Neural cell (in vitro differentiated cells): ENCODE measurements at regions not wholly inside any gene's neighbourhood (a gene's known extent, or its start where the extent isn't known, plus 50 kb on each side); places are given as distances from the start of the nearest gene placed in this dataset.

Experiments used
- H2AFZ ChIP-seq: fragments of 200-600, 300-800 bp; sonication (generic), shearing (Covaris generic); 2 replicates; pipeline ENCODE4 v1.6.0; 2014; ENCODE audit warnings: low read depth, mild to moderate bottlenecking, antibody characterized with exemption, low read length, moderate library complexity
- H3F3A ChIP-seq: fragments of 200-600 bp; shearing (Covaris generic); 2 replicates; pipeline ENCODE4 v1.6.1; 2016; ENCODE audit warnings: mild to moderate bottlenecking, moderate library complexity, mixed read lengths, antibody characterized with exemption, low read length; ENCODE audit not compliant: insufficient read depth, poor library complexity, severe bottlenecking
- H3K27ac ChIP-seq: fragments of 200-600, 300-800 bp; sonication (generic), shearing (Covaris generic); 2 replicates; pipeline ENCODE4 v1.5.1; 2014; ENCODE audit warnings: mild to moderate bottlenecking, low read length, moderate library complexity
- H3K27me3 ChIP-seq: fragments of 300-800, 200-600 bp; sonication (generic), shearing (Covaris generic); 2 replicates; pipeline ENCODE4 v1.6.0; 2014; ENCODE audit warnings: mild to moderate bottlenecking, low read depth, low read length, moderate library complexity; ENCODE audit not compliant: insufficient read depth
- H3K36me3 ChIP-seq: fragments of 300-800, 200-600 bp; sonication (generic), shearing (Covaris generic); 2 replicates; pipeline ENCODE4 v1.5.1; 2014; ENCODE audit warnings: mild to moderate bottlenecking, antibody characterized with exemption, low read length, moderate library complexity; ENCODE audit not compliant: insufficient read depth
- H3K4me2 ChIP-seq: fragments of 300-800, 200-600 bp; sonication (generic), shearing (Covaris generic); 2 replicates; pipeline ENCODE4 v1.6.0; 2014; ENCODE audit warnings: mild to moderate bottlenecking, low read length
- H3K4me3 ChIP-seq: fragments of 300-800, 200-600 bp; sonication (generic), shearing (Covaris generic); 2 replicates; pipeline ENCODE4 v1.5.1; 2014; ENCODE audit warnings: mild to moderate bottlenecking, low read length, moderate library complexity
- H3K79me2 ChIP-seq: fragments of 200-600 bp; shearing (Covaris generic); replicated peaks from 2 replicates; pipeline ENCODE4 v1.6.0; 2014; ENCODE audit warnings: mild to moderate bottlenecking, low read length, moderate library complexity; ENCODE audit not compliant: insufficient read depth
- H3K9ac ChIP-seq: fragments of 300-800, 200-600 bp; sonication (generic), shearing (Covaris generic); 2 replicates; pipeline ENCODE4 v1.6.1; 2016; ENCODE audit warnings: mild to moderate bottlenecking, low read length, mixed read lengths
- H3K9me2 ChIP-seq: fragments of 200-600 bp; shearing (Covaris generic); 2 replicates; pipeline ENCODE4 v1.6.1; 2016; ENCODE audit warnings: mild to moderate bottlenecking, low read length, mixed read lengths; ENCODE audit not compliant: insufficient read depth
- H3K9me3 ChIP-seq: fragments of 200-600, 300-800 bp; sonication (generic), shearing (Covaris generic); 2 replicates; pipeline ENCODE4 v1.6.1; 2016; ENCODE audit warnings: mild to moderate bottlenecking, mixed run types, low read length, moderate library complexity, mixed read lengths
- H4K20me1 ChIP-seq: fragments of 200-600 bp; shearing (Covaris generic); 2 replicates; pipeline ENCODE4 v1.6.1; 2016; ENCODE audit warnings: mild to moderate bottlenecking, mixed run types; ENCODE audit not compliant: insufficient read depth
- EP300 ChIP-seq: fragments of 450-650 bp; conservative IDR thresholded peaks from 2 replicates; pipeline ENCODE4 v1.6.1; 2014; ENCODE audit warnings: antibody characterized with exemption, mild to moderate bottlenecking, moderate library complexity; ENCODE audit not compliant: poor library complexity, severe bottlenecking
- EZH2 ChIP-seq: fragments of 200-600, 300-800 bp; shearing (Covaris generic), sonication (generic); IDR thresholded peaks from 2 replicates; pipeline ENCODE4 v1.6.1; 2014; ENCODE audit warnings: antibody characterized with exemption, low read length, borderline replicate concordance, mild to moderate bottlenecking; ENCODE audit not compliant: insufficient read depth, poor library complexity, severe bottlenecking
- MXI1 ChIP-seq: fragments of 450-650 bp; conservative IDR thresholded peaks from 2 replicates; pipeline ENCODE4 v1.6.1; 2014; ENCODE audit warnings: antibody characterized with exemption, mild to moderate bottlenecking; ENCODE audit not compliant: poor library complexity, severe bottlenecking
- POLR2AphosphoS5 ChIP-seq: IDR thresholded peaks from 2 replicates; pipeline ENCODE4 v1.6.1; 2012
- RAD21 ChIP-seq: fragments of 450-650 bp; conservative IDR thresholded peaks from 2 replicates; pipeline ENCODE4 v1.6.1; 2014; ENCODE audit warnings: antibody characterized with exemption, mild to moderate bottlenecking, moderate library complexity
- SMC3 ChIP-seq: fragments of 450-650 bp; conservative IDR thresholded peaks from 2 replicates; pipeline ENCODE4 v1.6.1; 2014; ENCODE audit warnings: antibody characterized with exemption, mild to moderate bottlenecking, moderate library complexity; ENCODE audit not compliant: poor library complexity
- TAF1 ChIP-seq: IDR thresholded peaks from 2 replicates; pipeline ENCODE4 v1.6.1; 2012; ENCODE audit warnings: low read depth
- TF ChIP-seq, protein P1 (sequence below): IDR thresholded peaks from 2 replicates; pipeline ENCODE4 v1.6.1; 2012; ENCODE audit warnings: borderline replicate concordance
- TF ChIP-seq, protein P2 (sequence below): fragments of 450-650 bp; IDR thresholded peaks from 2 replicates; pipeline ENCODE4 v1.5.1; 2014; ENCODE audit warnings: antibody characterized with exemption, mild to moderate bottlenecking, moderate library complexity; ENCODE audit not compliant: poor library complexity, severe bottlenecking

GRCh38 chr10:88116971-88117626, 253.7 kb downstream of the PTEN start:
- H3K27ac ChIP-seq, result no peak overlapping the region
- H3K79me2 ChIP-seq, result no peaks in the 10 kb centered on the region
- H3K36me3 ChIP-seq, result no peaks in the 10 kb centered on the region
- TF ChIP-seq TAF1 (no peak), MXI1 (no peak), EP300 (no peak), POLR2AphosphoS5 (no peak), RAD21 (no peak), EZH2 (no peak), SMC3 (no peak)
- TF ChIP-seq, protein P1, sequence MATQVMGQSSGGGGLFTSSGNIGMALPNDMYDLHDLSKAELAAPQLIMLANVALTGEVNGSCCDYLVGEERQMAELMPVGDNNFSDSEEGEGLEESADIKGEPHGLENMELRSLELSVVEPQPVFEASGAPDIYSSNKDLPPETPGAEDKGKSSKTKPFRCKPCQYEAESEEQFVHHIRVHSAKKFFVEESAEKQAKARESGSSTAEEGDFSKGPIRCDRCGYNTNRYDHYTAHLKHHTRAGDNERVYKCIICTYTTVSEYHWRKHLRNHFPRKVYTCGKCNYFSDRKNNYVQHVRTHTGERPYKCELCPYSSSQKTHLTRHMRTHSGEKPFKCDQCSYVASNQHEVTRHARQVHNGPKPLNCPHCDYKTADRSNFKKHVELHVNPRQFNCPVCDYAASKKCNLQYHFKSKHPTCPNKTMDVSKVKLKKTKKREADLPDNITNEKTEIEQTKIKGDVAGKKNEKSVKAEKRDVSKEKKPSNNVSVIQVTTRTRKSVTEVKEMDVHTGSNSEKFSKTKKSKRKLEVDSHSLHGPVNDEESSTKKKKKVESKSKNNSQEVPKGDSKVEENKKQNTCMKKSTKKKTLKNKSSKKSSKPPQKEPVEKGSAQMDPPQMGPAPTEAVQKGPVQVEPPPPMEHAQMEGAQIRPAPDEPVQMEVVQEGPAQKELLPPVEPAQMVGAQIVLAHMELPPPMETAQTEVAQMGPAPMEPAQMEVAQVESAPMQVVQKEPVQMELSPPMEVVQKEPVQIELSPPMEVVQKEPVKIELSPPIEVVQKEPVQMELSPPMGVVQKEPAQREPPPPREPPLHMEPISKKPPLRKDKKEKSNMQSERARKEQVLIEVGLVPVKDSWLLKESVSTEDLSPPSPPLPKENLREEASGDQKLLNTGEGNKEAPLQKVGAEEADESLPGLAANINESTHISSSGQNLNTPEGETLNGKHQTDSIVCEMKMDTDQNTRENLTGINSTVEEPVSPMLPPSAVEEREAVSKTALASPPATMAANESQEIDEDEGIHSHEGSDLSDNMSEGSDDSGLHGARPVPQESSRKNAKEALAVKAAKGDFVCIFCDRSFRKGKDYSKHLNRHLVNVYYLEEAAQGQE, result no peak
- TF ChIP-seq, protein P2, sequence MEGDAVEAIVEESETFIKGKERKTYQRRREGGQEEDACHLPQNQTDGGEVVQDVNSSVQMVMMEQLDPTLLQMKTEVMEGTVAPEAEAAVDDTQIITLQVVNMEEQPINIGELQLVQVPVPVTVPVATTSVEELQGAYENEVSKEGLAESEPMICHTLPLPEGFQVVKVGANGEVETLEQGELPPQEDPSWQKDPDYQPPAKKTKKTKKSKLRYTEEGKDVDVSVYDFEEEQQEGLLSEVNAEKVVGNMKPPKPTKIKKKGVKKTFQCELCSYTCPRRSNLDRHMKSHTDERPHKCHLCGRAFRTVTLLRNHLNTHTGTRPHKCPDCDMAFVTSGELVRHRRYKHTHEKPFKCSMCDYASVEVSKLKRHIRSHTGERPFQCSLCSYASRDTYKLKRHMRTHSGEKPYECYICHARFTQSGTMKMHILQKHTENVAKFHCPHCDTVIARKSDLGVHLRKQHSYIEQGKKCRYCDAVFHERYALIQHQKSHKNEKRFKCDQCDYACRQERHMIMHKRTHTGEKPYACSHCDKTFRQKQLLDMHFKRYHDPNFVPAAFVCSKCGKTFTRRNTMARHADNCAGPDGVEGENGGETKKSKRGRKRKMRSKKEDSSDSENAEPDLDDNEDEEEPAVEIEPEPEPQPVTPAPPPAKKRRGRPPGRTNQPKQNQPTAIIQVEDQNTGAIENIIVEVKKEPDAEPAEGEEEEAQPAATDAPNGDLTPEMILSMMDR, result no peak
- H3K9me2 ChIP-seq, result no peaks in the 10 kb centered on the region
- no peaks in the 10 kb centered on the region for H3K9me3 ChIP-seq
- H3K4me3 ChIP-seq, result no peak overlapping the region
- no peak overlapping the region for H3K4me2 ChIP-seq
- H3K9ac ChIP-seq, result no peak overlapping the region
- H4K20me1 ChIP-seq, result no peaks in the 10 kb centered on the region
- H3F3A ChIP-seq, result no peaks in the 10 kb centered on the region
- H3K27me3 ChIP-seq, result no peaks in the 10 kb centered on the region
- H2AFZ ChIP-seq, result no peak overlapping the region

DNA sequence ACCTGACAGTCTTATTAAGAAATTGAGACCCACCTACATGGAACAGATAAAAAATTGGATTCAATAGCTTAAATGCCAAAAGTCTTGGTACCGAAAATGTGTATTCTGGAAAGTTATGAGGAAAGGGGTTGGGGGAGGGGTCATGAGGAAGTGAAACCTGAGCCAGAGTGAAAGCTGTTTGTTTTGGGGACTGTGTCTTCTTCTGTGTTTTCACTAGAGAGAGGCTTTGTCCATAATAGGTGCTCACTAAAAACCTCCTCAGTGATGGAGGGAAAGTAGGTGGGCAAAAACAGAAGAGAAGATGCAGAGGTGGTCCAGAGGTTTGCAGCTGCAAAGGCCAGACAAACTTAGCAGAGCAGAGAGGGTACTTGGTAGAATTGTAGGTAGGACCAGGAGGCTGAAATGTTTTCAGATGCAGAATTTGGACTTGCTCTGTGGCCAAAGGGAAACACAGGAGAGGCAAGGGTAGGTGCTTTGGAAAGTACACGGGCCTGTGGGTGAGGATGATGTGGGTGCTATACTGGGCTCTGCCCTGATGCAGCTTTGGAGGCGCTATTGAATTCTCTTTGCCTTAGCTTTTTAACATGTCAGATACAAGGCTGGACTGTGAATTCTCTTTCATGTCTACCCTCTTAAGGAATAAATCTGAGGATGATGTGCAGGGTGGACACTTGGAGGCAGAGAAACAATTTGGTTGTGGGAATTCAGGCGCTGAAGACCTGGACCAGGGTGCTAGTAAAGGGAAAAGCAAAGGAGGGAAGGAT, 254.6 kb downstream of the PTEN start:
- H3F3A ChIP-seq, result no peaks in the 10 kb centered on the region
- H4K20me1 ChIP-seq, result no peaks in the 10 kb centered on the region
- no peaks in the 10 kb centered on the region for H3K36me3 ChIP-seq
- no peak overlapping the region for H3K9ac ChIP-seq
- no peaks in the 10 kb centered on the region for H3K9me2 ChIP-seq
- H3K4me3 ChIP-seq, result no peak overlapping the region
- H3K27me3 ChIP-seq, result no peaks in the 10 kb centered on the region
- H3K27ac ChIP-seq, result no peak overlapping the region
- H3K79me2 ChIP-seq, result no peaks in the 10 kb centered on the region
- H3K9me3 ChIP-seq, result no peaks in the 10 kb centered on the region
- no peak for TF ChIP-seq TAF1
- TF ChIP-seq RAD21, result no peak
- TF ChIP-seq, protein P1, result no peak
- TF ChIP-seq POLR2AphosphoS5, result no peak
- no peak for TF ChIP-seq SMC3
- TF ChIP-seq MXI1, result no peak
- no peak for TF ChIP-seq EP300
- TF ChIP-seq, protein P2, result no peak
- TF ChIP-seq EZH2, result no peak
- no peak overlapping the region for H3K4me2 ChIP-seq
- no peak overlapping the region for H2AFZ ChIP-seq
